Daoy (cell line): ENCODE measurements at regions not wholly inside any gene's neighbourhood (a gene's known extent, or its start where the extent isn't known, plus 50 kb on each side); places are given as distances from the start of the nearest gene placed in this dataset.
"Not testable (repeated sequence)": the region's sequence is repeated elsewhere in the genome, so short reads cannot be mapped to it uniquely, and the experiment has no call there.

ENCODE experiments used
- DNase-seq: peaks from one replicate; pipeline ENCODE4 v3.0.0-alpha.2; 2015; ENCODE audit warnings: low read depth

DNA sequence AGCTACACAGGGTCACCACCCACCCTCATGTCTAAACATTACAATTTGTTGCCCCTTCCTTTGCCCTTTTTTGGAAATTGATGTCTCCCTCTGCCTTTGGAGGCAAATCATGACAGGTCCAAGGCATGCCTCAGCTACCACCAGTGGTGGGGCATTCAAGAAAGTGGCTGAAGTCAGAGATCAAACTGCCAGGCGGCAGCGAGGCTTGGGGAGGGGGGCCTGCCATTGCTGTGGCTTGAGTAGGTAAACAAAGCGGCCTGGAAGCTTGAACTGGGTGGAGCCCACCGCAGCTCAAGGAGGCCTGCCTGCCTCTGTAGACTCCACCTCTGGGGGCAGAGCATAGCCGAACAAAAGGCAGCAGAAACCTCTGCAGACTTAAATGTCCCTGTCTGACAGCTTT is 152.0 kb upstream of the ATP2B2 start:
- not testable (repeated sequence) for DNase-seq

DNA sequence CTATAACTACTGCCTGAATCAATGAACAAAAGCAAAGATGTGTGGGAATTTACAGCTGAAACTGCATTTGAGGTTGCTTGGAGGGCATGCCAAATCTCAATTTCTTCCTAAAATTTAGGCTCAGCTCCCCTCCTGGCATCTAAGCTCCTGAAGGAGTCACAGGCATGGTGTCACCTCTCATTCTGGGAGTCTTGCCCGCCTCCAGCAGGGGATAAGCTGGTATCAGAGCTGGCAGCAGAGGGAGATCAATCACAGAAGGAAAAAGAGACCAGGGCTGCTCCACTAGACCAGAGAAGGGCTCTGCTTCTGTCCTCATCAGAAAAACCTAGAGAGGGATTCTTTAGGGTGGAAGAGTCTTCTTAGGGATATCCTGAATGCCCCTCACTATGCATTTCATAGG is 150.4 kb upstream of the SLC6A11 start:
- DNase-seq = no peak

DNA sequence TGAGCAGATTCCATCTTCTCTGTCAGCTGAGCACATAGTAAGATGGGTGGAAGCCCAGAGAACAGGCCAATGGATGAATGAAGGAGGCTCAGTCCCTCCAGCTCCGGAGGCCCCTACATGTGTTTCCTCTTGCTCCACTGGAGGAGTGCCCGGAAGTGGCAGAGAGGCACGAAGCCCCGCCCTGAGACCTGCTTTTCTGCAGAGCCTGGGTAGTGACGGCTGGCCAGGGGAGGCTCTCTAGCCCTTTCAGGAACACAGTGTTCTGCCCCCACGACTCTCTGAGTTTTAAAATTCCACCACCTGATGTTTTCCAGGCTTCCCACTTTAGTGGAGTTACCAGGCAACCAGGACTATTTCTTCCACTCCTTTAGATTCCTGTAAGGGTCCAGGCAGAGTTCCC is 149.4 kb upstream of the SLC6A11 start:
- peak; percentile 48 for DNase-seq

DNA sequence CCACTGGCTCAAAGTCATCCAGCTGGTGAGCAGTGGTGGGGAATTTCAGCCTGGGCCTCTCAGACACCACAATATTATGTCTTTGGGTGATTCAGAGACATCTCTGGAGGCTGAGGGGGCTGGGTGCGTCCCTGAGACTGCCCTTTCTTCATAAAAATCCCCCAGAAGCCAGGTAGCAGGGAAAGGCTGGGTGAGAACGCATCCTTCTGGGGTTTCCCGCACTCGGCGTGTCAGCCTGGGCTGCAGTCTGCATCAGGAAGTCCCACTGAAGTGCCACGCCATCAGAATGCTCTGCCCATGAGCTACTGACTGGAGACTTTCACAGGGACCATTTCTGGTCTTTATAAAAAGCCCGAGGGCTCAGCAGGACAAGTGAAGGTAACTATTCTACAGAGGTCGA is 148.8 kb upstream of the SLC6A11 start:
- peak; percentile 44 for DNase-seq

DNA sequence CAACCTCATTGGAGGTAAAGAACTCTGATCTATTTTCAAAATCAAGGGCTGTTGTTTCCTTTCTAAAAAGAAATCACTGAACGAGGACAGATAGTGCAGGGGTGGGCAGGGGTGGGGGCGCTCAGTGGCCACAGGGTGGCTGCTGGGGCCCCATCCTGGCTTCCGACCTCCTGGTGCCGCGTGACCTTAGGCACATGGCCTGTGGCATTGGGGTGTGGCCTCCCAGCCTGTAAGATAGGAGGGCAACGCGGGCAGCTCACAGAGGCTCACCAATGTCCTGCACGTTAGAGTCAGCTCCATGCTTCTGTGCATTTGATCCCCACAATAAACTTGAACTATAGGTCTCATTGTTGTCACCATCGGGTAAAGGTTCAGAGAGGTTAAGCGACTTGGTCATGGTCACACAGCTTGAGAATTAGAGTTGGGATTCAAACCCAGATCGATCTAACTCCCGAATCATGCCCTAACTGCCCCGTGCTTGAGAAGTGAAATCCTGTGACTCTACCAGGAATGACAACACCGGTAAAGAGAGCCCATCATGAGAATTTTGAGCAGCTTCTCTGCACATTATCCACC is 148.0 kb upstream of the SLC6A11 start:
- no peak for DNase-seq

DNA sequence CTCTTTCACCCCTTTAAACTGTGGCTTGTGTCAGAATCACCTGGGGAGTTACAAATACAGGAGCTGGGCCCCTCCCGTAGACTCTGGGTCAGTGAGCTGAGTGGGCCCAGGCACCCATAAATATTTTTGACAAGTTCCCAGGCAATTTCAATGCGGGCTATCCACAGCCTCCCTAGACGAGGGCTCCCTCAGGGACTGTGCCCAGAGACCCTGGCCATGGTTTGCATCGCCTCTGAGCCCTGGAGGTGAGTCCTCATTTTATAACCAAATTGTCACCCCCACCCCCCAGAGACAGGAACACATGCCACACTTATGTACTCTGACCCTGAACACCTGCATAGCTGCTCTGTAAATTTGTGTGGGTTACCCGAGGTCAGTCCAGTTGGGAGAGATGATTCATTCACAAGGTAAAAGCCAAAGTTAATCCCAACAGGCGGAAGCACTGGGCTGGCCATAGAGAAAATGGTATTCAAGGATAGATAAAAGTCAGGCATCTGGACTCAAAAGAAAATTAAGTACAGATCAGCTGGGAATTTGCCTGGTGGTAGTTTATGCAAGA is 146.5 kb upstream of the SLC6A11 start:
- no peak for DNase-seq

DNA sequence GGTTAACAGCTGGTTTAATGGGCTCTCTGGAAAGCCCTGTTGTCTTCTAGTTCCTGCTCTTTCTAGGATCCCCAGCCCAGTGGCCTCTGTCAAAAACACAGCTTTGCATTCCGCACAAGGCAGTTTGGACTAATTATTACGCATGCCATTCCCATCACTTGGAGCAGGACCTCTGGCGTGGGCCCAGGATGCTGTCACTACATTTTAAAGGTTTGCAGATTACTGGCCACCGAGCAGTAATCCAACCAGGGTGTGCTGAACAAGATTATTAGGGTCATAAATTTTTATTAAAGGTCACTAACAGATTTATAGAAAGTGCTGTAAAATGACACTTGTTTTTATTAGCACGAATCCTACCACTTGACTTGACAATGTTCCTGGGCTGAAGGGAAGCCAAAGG is 143.6 kb upstream of the SLC6A11 start:
- DNase-seq = no peak

DNA sequence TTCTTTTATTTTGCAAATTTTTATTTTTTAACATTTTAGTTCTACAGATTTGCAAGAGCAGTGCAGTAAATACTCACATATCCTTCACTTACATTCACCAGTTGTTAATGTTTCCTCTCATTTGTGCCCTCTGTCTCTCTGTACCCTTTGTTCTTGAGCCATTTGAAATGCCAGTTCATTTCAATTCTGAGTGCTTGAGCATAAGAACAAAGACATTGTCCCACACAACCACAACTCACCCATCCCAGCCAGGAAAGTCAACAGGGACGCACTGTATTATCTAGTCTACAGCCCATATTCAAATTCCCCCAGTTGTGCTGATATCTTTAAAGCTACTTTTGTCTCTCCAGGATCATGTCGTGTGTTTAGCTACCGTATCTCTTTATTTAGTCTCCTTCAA is 141.4 kb upstream of the SLC6A11 start:
- no peak for DNase-seq

DNA sequence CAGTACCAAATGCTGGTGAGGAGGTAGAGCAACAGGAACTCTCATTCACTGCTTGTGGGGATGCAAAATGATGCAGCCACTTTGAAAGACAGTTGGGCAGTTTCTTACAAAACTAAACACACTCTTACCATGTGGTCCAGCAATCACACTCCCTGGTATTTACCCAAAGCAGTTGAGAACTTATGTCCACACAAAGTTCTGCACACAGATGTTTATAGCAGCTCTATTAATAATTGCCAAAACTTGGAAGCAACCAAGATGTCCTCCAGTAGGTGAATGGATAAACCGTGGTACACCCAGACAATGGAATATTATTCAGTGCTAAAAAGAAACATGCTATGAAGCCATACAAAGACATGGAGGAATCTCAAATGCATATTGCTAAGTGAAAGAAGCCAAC is 139.1 kb upstream of the SLC6A11 start:
- no peak for DNase-seq

DNA sequence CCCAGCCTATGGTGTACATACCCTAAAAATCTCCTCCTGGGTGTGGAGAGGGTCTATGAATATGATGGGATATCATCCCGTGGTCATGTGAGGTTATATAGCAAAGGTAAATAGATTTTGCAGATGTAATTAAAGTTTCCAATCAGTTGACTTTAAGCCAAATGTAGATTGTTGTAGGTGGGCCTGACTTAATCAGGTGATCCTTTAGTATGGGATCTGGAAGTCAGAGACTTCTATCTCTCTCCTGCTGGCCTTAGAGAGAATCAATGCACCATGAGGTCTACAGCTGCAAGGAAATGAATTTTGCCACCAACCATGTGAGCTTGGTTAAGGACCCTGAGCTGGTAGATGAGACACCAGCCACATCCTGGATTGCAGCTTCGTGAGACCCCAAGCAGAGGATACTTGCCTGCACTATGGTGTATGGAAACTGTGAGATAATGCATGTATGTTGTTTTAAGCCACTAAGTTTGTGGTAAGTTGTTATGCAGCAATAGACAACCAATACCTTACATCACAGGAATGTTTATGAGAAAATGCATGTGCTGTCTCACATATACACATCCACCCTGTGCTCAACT is 137.1 kb upstream of the SLC6A11 start:
- peak; percentile 63 for DNase-seq

DNA sequence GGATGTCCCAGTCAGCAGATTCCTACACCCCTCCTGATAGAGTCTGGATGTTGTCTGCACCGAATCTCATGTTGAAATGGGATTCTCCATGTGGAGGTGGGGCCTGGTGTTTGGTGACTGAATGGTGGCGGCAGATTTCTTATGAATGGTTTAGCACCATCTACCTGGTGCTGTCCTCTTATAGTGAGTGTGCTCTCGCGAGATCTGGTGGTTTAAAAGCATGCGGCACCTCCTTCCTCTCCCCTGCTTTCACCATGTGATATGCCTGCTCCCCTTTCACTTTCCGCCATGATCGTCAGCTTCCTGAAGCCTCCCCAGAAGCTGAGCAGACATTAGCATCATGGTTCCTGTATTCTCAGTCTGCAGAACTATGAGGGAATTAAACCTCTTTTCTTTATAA is 135.2 kb upstream of the SLC6A11 start:
- no peak for DNase-seq

DNA sequence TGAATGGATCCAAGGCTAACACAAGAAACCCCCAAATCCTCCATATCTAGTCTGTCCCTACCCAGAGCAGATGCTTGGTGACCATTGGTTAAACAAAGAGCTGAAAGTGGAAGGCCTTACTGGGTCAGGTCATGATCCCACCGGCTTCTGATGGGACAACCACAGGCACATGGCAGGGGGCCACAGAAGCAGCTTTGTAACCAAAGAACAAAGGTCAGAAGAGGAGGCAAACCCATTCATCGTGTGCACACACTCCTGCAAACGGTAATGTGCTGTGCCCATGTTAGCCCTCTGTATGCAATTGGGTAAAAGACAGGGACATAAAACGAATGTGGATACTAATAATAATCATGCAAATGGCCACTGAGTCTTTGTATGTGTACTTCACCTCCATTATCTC is 133.3 kb upstream of the SLC6A11 start:
- DNase-seq = no peak

DNA sequence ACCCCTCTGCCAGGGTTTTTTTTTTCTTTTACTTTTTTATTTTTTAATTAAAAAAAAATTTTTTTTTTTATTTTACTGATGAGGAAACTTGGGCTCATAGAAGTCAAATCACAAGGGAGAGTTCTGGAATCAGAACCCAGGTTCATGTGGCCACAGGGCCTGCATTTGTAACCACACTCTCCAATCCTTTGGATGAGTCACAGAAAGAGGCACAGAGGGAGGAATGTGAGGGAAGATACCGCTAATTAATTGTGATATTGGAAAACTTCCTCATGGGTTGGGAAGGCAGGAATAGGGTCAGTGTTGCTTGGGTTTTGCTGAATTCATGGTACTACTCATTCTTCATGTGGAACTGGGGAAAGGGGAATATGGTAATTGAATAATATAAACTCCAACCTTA is 132.9 kb upstream of the SLC6A11 start:
- DNase-seq = peak; percentile 58

DNA sequence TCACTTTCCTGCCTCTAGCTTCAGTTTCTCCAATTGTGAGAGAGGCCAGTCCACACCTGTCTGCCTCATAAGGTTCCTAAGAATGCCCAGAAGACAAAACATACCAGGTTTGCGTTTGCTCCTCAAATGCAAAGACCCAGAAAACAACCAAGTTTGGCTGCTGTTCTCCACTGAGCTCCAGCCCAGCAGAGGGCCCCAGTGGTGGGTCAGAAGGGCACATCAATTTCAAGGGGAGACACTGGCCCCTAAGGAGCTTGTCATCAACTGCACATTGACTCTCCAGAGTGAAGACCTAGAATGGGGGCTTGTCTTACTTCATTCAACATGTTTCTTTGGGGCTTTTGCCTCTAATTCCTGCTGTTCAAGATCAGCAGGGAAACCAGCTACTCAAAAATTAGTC is 127.9 kb upstream of the SLC6A11 start:
- no peak for DNase-seq

DNA sequence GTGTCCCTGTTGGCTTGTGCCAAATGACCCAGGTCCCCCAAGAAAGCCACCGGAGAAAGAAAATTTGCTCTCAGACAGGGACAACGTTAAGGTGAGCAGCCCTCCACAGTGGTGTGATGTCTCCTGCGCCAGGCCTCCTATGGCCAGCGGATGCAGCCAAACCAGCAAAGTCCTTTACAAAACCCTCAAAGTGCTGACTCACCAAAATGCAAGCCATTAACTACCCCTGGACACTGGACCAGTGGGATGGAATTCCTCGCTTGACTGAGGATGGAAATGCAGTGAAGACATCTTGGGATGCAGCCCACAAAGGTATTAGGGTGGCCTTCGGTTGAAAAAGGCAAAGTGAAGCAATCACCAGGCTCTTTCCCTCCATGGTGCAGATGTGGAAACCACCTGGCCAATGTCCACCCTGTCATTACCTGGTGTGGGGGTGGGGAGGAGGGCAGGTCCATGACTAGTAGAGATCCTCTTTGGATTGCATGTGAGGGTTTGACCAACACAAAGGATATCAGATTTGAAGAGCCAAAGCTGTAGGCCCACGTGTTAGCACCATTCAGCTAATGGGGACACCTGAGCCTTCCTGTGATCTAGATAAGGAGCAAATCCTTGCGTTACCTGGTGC is 127.4 kb upstream of the SLC6A11 start:
- no peak for DNase-seq

DNA sequence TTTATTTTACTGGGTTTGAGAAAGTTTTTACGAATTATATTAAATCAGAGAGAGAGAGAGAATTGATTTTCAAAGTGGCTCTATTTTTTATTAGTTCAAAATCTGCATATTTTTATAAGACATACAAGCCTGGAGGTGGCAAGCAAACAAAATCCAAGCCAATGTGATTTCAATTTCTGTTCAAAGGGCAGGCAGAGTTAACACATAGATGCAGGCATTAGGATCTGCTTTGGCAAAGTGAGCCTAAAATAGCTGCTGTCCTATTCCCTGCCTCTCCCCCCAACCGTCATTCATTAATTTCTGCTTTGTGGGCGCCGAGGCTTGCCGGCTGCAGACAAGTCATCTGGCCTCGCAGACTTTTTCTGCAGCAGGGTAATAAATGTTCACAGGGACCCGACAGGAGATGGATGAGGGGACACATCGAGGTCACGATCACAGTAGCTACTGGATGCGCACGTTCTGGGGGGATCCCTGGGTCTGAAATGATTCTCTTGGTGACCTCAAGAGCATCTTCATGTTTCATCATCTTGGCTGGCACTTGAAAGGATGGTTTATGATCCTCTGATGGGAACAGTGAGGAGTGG is 123.9 kb upstream of the SLC6A11 start:
- no peak for DNase-seq

DNA sequence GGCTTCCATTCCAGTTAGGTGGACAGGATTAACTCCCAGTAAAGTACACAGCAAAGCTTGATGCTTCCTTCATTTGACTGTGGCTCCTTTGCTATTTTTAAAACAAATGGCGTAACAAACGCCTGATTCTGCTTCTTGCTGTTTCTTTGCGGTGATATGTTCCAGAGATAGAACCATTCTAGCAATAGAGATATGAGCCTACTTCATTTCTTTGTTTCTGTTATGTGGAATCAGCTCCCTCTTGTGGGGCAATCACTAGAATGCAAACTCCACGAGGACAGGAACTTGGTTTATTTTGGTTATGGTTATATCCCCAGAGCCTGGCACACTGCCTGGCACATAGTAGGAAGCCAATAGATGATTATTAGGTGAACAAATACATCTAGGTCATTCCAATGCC is 122.6 kb upstream of the SLC6A11 start:
- no peak for DNase-seq

DNA sequence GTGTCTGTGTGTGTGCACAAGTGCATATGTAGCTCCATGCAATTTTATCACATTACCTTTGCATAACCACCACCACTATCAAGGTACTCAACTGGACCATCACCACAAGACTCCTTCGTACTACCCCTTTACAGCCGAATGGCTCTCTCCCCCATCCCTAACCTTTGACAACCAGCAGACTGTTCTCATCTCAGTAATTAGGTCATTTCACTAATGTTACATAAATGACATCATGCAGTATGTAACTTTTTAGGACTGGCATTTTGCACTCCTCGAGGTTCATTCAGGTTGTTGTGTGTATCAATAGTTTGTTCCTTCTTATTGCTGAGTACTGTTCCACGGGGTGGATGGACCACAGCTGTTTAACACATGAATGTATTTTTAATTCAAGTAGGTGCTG is 121.8 kb upstream of the SLC6A11 start:
- no peak for DNase-seq

DNA sequence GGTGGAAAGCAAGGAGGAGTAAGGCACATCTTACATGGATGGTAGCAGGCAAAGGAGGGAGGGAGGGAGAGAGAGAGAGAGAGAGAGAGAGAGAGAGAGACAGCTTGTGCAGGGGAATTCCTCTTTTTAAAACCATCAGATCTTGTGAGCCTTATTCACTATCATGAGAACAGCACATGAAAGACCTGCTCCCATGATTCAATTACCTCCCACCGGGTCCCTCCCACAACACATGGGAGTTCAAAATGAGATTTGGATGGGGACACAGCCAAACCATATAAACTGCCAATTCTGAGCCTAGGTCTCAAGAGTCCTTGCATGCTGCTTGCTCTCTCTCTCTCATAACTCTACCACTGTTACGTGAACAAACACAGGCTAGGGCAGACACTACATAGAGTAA is 120.8 kb upstream of the SLC6A11 start:
- not testable (repeated sequence) for DNase-seq

DNA sequence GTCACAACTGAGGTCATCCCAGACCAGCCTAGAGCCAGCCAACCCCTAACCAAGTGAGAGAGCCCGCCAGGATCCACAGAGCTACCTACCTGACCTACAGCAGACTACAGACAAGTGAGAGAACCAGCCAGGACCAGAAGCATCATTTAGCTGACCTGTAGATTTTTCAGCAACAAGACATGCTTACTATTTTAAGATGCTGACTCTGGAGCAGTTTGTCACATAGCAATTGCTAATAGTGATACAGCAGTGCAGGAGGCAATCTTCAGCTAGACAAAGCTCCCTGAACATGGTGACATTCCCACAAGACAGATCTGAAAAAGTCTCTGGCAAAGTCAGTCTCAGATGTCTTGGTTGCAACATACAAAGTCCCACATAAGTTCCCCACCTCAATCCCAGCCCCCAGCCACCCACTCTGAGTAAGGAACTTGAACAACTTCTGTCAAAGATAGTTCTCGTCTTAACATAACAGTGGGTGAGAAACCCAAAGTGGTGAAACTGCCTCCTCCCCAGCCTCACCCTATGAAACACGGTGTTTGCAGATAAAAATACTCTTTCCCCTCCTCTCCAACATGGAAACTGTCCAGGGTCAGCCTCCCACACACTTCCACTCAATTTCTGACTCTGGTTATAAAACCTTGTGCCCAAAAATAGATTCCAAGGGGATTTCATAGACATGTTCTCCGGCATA is 120.3 kb upstream of the SLC6A11 start:
- no peak for DNase-seq

DNA sequence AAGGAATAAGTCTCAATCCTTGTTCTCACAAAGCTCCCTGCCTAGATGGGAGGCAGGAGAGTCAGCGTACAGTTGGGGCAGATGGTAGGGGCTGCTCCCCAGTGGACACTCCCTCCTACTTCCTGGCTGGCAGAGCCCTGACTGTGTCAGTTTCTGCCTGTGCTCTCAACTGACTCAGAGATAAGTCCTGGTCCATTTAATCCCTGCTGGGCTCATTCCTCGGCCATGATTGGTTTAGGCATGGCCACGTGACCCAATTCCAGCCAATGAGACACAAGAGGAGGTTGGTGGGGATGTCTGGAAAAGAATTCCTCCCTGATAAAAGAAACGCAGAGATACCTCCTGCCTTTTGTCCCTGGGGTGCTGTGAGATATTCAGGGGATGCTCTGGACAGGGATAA is 118.1 kb upstream of the SLC6A11 start:
- peak; percentile 49 for DNase-seq

DNA sequence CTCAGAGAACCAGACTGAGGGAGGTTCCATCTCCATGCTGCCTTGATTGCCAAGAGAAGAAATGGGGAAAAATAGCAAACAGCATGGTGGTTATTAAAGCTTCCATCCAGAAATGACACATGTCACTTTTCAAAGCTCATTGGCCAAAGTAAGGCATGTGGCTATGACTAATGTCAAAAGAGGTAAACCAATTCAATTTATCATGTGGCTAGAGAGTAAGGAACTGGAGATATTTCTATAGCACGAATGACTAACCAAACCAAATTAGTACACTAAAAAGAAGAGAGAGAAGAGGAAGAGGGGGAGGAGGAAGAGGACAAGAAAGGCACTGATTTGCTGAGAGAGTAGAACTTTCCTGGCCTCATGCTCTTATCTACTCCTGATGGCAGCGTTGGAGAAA is 115.2 kb upstream of the SLC6A11 start:
- DNase-seq = no peak
